ENCODE measurements at regions not wholly inside any gene's neighbourhood (a gene's known extent, or its start where the extent isn't known, plus 50 kb on each side); places are given as distances from the start of the nearest gene placed in this dataset.

GRCh38 chr15:81450721-81451120, 76.7 kb upstream of the TMC3 start:
- Histone ChIP-seq H3K4ac (ENCODE audit: low read depth in 1 of 2, low read length in 2 of 2) (no peak overlapping the region), H3K36me3 (ENCODE audit: control insufficient read depth in 1 of 2, insufficient read depth in 2 of 2, low read depth in 1 of 2, low read length in 2 of 2) (no peaks in the 10 kb centered on the region), H3K23ac (ENCODE audit: low read length in 2 of 2) (no peak overlapping the region), H2AK5ac (ENCODE audit: low read length, severe bottlenecking) (no peak overlapping the region), H2BK12ac (ENCODE audit: low read length in 2 of 2) (no peak overlapping the region), H2BK5ac (ENCODE audit: low read depth, low read length, poor library complexity, severe bottlenecking) (no peak overlapping the region), H3K9ac (ENCODE audit: low read length) (no peak overlapping the region), H2AFZ (ENCODE audit: low read depth, low read length) (no peak overlapping the region), H3K4me2 (ENCODE audit: low read length, poor library complexity, severe bottlenecking) (no peak overlapping the region), H4K91ac (ENCODE audit: low read length) (no peak overlapping the region), H3K9me3 (ENCODE audit: control insufficient read depth, low read length) (peaks cover 23% of the 10 kb centered on the region), H2BK120ac (ENCODE audit: low read depth, low read length) (no peak overlapping the region), H3K27ac (ENCODE audit: low read length, poor library complexity, severe bottlenecking) (no peak overlapping the region), H3K18ac (ENCODE audit: low read depth in 1 of 2, low read length in 2 of 2) (no peak overlapping the region), H3K79me1 (replicated peaks; ENCODE audit: low read length, poor library complexity, severe bottlenecking) (no peaks in the 10 kb centered on the region), H3K4me1 (ENCODE audit: control insufficient read depth, insufficient read depth, low read depth, low read length) (no peaks in the 10 kb centered on the region), H3K14ac (ENCODE audit: low read length in 2 of 2) (no peak overlapping the region), H2BK15ac (ENCODE audit: low read depth, poor library complexity, severe bottlenecking) (no peak overlapping the region), H3K27me3 (ENCODE audit: control insufficient read depth in 1 of 2, insufficient read depth in 1 of 2, low read length in 2 of 2) (no peaks in the 10 kb centered on the region), H4K8ac (ENCODE audit: low read length) (no peak overlapping the region), H3K4me3 (ENCODE audit: insufficient read depth in 1 of 2, low read depth in 1 of 2, low read length in 2 of 2) (no peak overlapping the region)
- no peak for DNase-seq
- no CpG with 5 or more reads among the region's 1 CpG for WGBS

DNA sequence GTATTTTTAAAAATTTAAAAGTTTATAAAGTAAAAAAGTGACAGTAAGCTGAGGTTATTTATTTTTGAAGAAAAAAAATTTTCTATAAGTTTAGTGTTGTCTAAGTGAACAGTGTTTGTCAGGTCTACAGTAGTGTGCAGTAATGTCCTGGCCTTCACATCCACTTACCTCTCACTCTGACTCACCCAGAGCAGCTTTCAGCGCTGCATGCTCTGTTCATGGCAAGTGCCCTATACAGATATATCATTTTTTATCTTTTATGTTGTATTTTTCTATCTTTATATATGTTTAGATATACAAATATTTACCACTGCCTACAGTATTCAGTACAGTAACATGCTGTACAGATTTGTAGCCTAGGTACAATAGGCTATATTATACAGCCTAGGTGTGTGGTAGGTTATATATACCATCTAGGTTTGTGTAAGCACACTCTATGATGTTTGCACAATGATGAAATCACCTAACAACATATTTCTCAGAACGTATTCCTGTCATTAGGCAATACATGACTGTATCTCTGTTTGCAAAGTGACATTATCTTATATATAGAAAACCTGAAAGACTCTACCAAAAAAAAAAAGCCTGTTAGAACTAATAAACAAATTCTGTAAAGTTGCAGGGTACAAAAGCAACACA, 75.9 kb upstream of the TMC3 start:
- Histone ChIP-seq H3K36me3 (ENCODE audit: control insufficient read depth in 1 of 2, insufficient read depth in 2 of 2, low read depth in 1 of 2, low read length in 2 of 2) (no peaks in the 10 kb centered on the region), H3K4me1 (ENCODE audit: control insufficient read depth, insufficient read depth, low read depth, low read length) (no peaks in the 10 kb centered on the region), H2AFZ (ENCODE audit: low read depth, low read length) (no peak overlapping the region), H2BK12ac (ENCODE audit: low read length in 2 of 2) (no peak overlapping the region), H3K14ac (ENCODE audit: low read length in 2 of 2) (no peak overlapping the region), H3K4me2 (ENCODE audit: low read length, poor library complexity, severe bottlenecking) (no peak overlapping the region), H3K27me3 (ENCODE audit: control insufficient read depth in 1 of 2, insufficient read depth in 1 of 2, low read length in 2 of 2) (no peaks in the 10 kb centered on the region), H2BK120ac (ENCODE audit: low read depth, low read length) (no peak overlapping the region), H3K79me1 (replicated peaks; ENCODE audit: low read length, poor library complexity, severe bottlenecking) (no peaks in the 10 kb centered on the region), H3K23ac (ENCODE audit: low read length in 2 of 2) (no peak overlapping the region), H3K9me3 (ENCODE audit: control insufficient read depth, low read length) (peaks cover 23% of the 10 kb centered on the region), H4K91ac (ENCODE audit: low read length) (no peak overlapping the region), H3K18ac (ENCODE audit: low read depth in 1 of 2, low read length in 2 of 2) (no peak overlapping the region), H4K8ac (ENCODE audit: low read length) (no peak overlapping the region), H2BK15ac (ENCODE audit: low read depth, poor library complexity, severe bottlenecking) (no peak overlapping the region), H2BK5ac (ENCODE audit: low read depth, low read length, poor library complexity, severe bottlenecking) (no peak overlapping the region), H3K9ac (ENCODE audit: low read length) (no peak overlapping the region), H3K4me3 (ENCODE audit: insufficient read depth in 1 of 2, low read depth in 1 of 2, low read length in 2 of 2) (no peak overlapping the region), H3K27ac (ENCODE audit: low read length, poor library complexity, severe bottlenecking) (no peak overlapping the region), H3K4ac (ENCODE audit: low read depth in 1 of 2, low read length in 2 of 2) (no peak overlapping the region), H2AK5ac (ENCODE audit: low read length, severe bottlenecking) (no peak overlapping the region)
- DNase-seq = no peak
- WGBS = no CpG with 5 or more reads among the region's 2 CpGs

GRCh38 chr15:81443040-81443820, 69.2 kb upstream of the TMC3 start:
- peaks cover 19% of the 10 kb centered on the region for H3K9me3 ChIP-seq (ENCODE audit: control insufficient read depth, low read length)
- H3K4me2 ChIP-seq (ENCODE audit: low read length, poor library complexity, severe bottlenecking) = no peak overlapping the region
- H3K79me1 ChIP-seq (replicated peaks; ENCODE audit: low read length, poor library complexity, severe bottlenecking) = no peaks in the 10 kb centered on the region
- no peak overlapping the region for H3K18ac ChIP-seq (ENCODE audit: low read depth in 1 of 2, low read length in 2 of 2)
- H3K27ac ChIP-seq (ENCODE audit: low read length, poor library complexity, severe bottlenecking) = no peak overlapping the region
- no peaks in the 10 kb centered on the region for H3K27me3 ChIP-seq (ENCODE audit: control insufficient read depth in 1 of 2, insufficient read depth in 1 of 2, low read length in 2 of 2)
- no peak overlapping the region for H3K4me3 ChIP-seq (ENCODE audit: insufficient read depth in 1 of 2, low read depth in 1 of 2, low read length in 2 of 2)
- no peak overlapping the region for H3K23ac ChIP-seq (ENCODE audit: low read length in 2 of 2)
- H2AK5ac ChIP-seq (ENCODE audit: low read length, severe bottlenecking) = no peak overlapping the region
- H3K4me1 ChIP-seq (ENCODE audit: control insufficient read depth, insufficient read depth, low read depth, low read length) = no peaks in the 10 kb centered on the region
- no peak overlapping the region for H4K91ac ChIP-seq (ENCODE audit: low read length)
- no peak overlapping the region for H4K8ac ChIP-seq (ENCODE audit: low read length)
- H2BK120ac ChIP-seq (ENCODE audit: low read depth, low read length) = no peak overlapping the region
- no peak overlapping the region for H3K9ac ChIP-seq (ENCODE audit: low read length)
- DNase-seq = no peak
- no peak overlapping the region for H2BK12ac ChIP-seq (ENCODE audit: low read length in 2 of 2)
- WGBS = 93% methylated on average over 3 of the region's 5 CpGs
- no peak overlapping the region for H3K4ac ChIP-seq (ENCODE audit: low read depth in 1 of 2, low read length in 2 of 2)
- no peak overlapping the region for H3K14ac ChIP-seq (ENCODE audit: low read length in 2 of 2)
- H2AFZ ChIP-seq (ENCODE audit: low read depth, low read length) = no peak overlapping the region
- H2BK15ac ChIP-seq (ENCODE audit: low read depth, poor library complexity, severe bottlenecking) = no peak overlapping the region
- no peaks in the 10 kb centered on the region for H3K36me3 ChIP-seq (ENCODE audit: control insufficient read depth in 1 of 2, insufficient read depth in 2 of 2, low read depth in 1 of 2, low read length in 2 of 2)
- no peak overlapping the region for H2BK5ac ChIP-seq (ENCODE audit: low read depth, low read length, poor library complexity, severe bottlenecking)

DNA sequence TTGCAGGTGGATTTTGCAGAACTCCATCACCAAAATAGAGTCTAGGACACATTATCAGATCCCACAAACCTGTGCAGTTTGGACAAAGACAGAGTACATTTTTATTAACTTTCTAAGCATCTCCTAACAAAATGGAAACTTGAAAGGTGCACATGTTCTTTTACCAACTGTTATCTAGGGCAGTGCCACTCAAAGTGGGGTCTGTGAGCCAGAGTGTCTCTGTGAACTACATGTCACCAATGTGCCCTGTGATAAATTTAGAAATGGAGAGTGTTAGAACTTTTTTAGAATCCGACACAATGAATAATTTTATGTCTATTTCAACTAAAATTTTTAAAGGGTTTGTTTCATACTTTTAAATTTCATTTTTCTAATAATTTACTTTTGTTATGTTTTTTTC, 68.4 kb upstream of the TMC3 start:
- H2AFZ ChIP-seq (ENCODE audit: low read depth, low read length) = no peak overlapping the region
- no peak overlapping the region for H3K14ac ChIP-seq (ENCODE audit: low read length in 2 of 2)
- H3K27ac ChIP-seq (ENCODE audit: low read length, poor library complexity, severe bottlenecking) = no peak overlapping the region
- H3K9ac ChIP-seq (ENCODE audit: low read length) = no peak overlapping the region
- H3K4me3 ChIP-seq (ENCODE audit: insufficient read depth in 1 of 2, low read depth in 1 of 2, low read length in 2 of 2) = no peak overlapping the region
- H2AK5ac ChIP-seq (ENCODE audit: low read length, severe bottlenecking) = no peak overlapping the region
- H3K27me3 ChIP-seq (ENCODE audit: control insufficient read depth in 1 of 2, insufficient read depth in 1 of 2, low read length in 2 of 2) = no peaks in the 10 kb centered on the region
- H3K79me1 ChIP-seq (replicated peaks; ENCODE audit: low read length, poor library complexity, severe bottlenecking) = no peaks in the 10 kb centered on the region
- no peak overlapping the region for H2BK120ac ChIP-seq (ENCODE audit: low read depth, low read length)
- no peak overlapping the region for H4K8ac ChIP-seq (ENCODE audit: low read length)
- H2BK15ac ChIP-seq (ENCODE audit: low read depth, poor library complexity, severe bottlenecking) = no peak overlapping the region
- no peak overlapping the region for H3K4ac ChIP-seq (ENCODE audit: low read depth in 1 of 2, low read length in 2 of 2)
- no peak overlapping the region for H3K18ac ChIP-seq (ENCODE audit: low read depth in 1 of 2, low read length in 2 of 2)
- H2BK12ac ChIP-seq (ENCODE audit: low read length in 2 of 2) = no peak overlapping the region
- WGBS = no CpG with 5 or more reads among the region's 1 CpG
- H3K23ac ChIP-seq (ENCODE audit: low read length in 2 of 2) = no peak overlapping the region
- peaks cover 17% of the 10 kb centered on the region for H3K9me3 ChIP-seq (ENCODE audit: control insufficient read depth, low read length)
- H3K4me1 ChIP-seq (ENCODE audit: control insufficient read depth, insufficient read depth, low read depth, low read length) = no peaks in the 10 kb centered on the region
- H4K91ac ChIP-seq (ENCODE audit: low read length) = no peak overlapping the region
- no peak overlapping the region for H3K4me2 ChIP-seq (ENCODE audit: low read length, poor library complexity, severe bottlenecking)
- H2BK5ac ChIP-seq (ENCODE audit: low read depth, low read length, poor library complexity, severe bottlenecking) = no peak overlapping the region
- H3K36me3 ChIP-seq (ENCODE audit: control insufficient read depth in 1 of 2, insufficient read depth in 2 of 2, low read depth in 1 of 2, low read length in 2 of 2) = no peaks in the 10 kb centered on the region
- no peak for DNase-seq
